Gastrocnemius medialis (tissue), 4 donors: ENCODE measurements at regions not wholly inside any gene's neighbourhood (a gene's known extent, or its start where the extent isn't known, plus 50 kb on each side); places are given as distances from the start of the nearest gene placed in this dataset.
"Not testable (repeated sequence)": the region's sequence is repeated elsewhere in the genome, so short reads cannot be mapped to it uniquely, and the experiment has no call there.

ENCODE experiments used
- ATAC-seq, 2 donors: fragments of 150-250 bp; one replicate each; pipeline ENCODE4 v1.9.1; 2016
- DNase-seq, 2 donors: peaks; one replicate each; pipeline ENCODE4 v3.0.0-alpha.2; 2019
- H3K27ac ChIP-seq, 4 donors: fragments of 200-600 bp; sonication (generic); 1 replicate in 1 of 4; 2 replicates in 3 of 4; pipeline ENCODE4 v1.5.1; 2016 to 2018; ENCODE audit warnings: mild to moderate bottlenecking in 2 of 4, moderate library complexity in 1 of 4
- H3K27me3 ChIP-seq, 3 donors: fragments of 200-600 bp; sonication (generic) in 2 of 3; 1 replicate in 1 of 3; 2 replicates in 2 of 3; pipeline versions ENCODE4 v1.5.1 to v1.6.0; 2016 to 2019; ENCODE audit warnings: mild to moderate bottlenecking in 1 of 3, moderate library complexity in 1 of 3
- H3K36me3 ChIP-seq, 2 donors: fragments of 200-600 bp; sonication (generic) in 1 of 2; one replicate each; pipeline ENCODE4 v1.5.1; 2017 to 2018
- H3K4me1 ChIP-seq, 2 donors: fragments of 200-600 bp; sonication (generic) in 1 of 2; one replicate each; pipeline ENCODE4 v1.5.1; 2016 to 2017; ENCODE audit warnings: mild to moderate bottlenecking in 2 of 2
- H3K4me3 ChIP-seq, 4 donors: fragments of 200-600 bp; sonication (generic) in 3 of 4; 1 replicate in 1 of 4; 2 replicates in 3 of 4; pipeline ENCODE4 v1.5.1; 2016 to 2019; ENCODE audit warnings: mild to moderate bottlenecking in 2 of 4
- H3K9me3 ChIP-seq, 3 donors: fragments of 200-600 bp; sonication (generic) in 2 of 3; 1 replicate in 1 of 3; 2 replicates in 2 of 3; pipeline ENCODE4 v1.5.1; 2016 to 2019
- POLR2A ChIP-seq, 2 donors: fragments of 450-650 bp; IDR thresholded peaks; one replicate each; pipeline ENCODE4 v1.6.1; 2017; ENCODE audit warnings: antibody characterized with exemption in 2 of 2, mild to moderate bottlenecking in 2 of 2, moderate library complexity in 2 of 2
- in situ Hi-C, 4 donors: fragments of 200-750 bp; cut with MboI; loops; one replicate each; pipeline versions ENCODE4 v1.15.0 to v1.8.0; 2017; ENCODE audit warnings: low sequenced_read_pairs in 4 of 4
- intact Hi-C: fragments of 100-400 bp; cut with DNase I; formaldehyde crosslinking; loops from one replicate; pipeline ENCODE4 v1.15.1; 2023; ENCODE audit warnings: low total_unique reads
- TF ChIP-seq, protein P1 (sequence below), 5 experiments: fragments of 450-650 bp in 3 of 5; fragments of 200-600 bp in 2 of 5; sonication (generic) in 2 of 5; IDR thresholded peaks in 4 of 5; conservative IDR thresholded peaks in 1 of 5; 1 replicate in 4 of 5; 2 replicates in 1 of 5; pipeline ENCODE4 v1.5.1; 2016 to 2019; ENCODE audit warnings: antibody characterized with exemption in 5 of 5, mild to moderate bottlenecking in 3 of 5, moderate library complexity in 3 of 5

DNA sequence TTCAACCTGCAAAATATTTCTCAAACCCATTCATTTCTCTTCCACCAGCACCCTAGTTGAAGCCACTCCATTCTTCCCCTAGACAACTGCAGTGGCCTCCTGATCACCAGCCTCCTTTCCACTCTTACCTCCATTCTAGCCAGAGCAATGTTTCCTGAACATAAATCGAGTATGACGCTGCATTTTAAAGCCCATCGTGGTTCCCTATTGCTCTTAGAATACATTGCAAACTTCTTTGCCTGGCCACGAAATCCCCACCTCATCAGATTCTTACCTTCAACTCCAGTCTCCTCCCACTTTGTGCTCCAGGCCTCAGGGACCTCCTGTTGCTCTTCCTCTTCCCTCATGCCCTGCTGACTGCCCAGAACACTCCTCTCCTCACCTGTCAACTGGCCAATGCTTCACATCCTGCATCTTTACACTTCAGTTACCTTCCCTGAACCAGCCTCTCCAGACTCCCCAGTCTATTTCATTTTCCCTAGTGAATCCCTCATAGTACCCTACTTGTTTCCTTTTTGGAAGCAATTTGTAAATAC lies 176.5 kb upstream of the CTAGE1 start:
- in situ Hi-C loops, result no loop called here
- ATAC-seq, result no peak
- intact Hi-C loops, result no loop called here

DNA sequence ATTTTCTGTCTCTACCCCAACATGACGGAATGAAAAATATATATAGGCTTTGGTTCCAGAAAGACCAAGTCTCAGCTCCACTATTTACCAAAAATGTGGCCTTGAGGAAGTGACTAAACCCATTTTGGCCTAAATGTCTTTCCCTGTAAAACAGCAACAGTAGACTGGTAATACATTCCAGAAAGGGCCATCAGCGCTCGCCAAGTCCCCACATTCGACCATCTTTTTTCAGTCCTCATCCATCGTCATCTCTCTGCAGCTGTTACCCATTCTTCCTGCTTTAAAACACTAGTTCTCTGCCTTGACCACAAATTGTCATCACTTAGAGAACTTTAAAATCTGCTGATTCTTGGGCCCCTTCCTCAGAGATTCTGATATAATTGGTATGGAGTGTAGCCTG lies 183.8 kb upstream of the CTAGE1 start:
- TF ChIP-seq POLR2A (IDR thresholded peaks at IDR 0.05), result no peak
- TF ChIP-seq, protein P1, sequence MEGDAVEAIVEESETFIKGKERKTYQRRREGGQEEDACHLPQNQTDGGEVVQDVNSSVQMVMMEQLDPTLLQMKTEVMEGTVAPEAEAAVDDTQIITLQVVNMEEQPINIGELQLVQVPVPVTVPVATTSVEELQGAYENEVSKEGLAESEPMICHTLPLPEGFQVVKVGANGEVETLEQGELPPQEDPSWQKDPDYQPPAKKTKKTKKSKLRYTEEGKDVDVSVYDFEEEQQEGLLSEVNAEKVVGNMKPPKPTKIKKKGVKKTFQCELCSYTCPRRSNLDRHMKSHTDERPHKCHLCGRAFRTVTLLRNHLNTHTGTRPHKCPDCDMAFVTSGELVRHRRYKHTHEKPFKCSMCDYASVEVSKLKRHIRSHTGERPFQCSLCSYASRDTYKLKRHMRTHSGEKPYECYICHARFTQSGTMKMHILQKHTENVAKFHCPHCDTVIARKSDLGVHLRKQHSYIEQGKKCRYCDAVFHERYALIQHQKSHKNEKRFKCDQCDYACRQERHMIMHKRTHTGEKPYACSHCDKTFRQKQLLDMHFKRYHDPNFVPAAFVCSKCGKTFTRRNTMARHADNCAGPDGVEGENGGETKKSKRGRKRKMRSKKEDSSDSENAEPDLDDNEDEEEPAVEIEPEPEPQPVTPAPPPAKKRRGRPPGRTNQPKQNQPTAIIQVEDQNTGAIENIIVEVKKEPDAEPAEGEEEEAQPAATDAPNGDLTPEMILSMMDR (IDR thresholded peaks at IDR 0.05 in 4 of 5, conservative IDR thresholded peaks at IDR 0.05 in 1 of 5), result no peak
- Histone ChIP-seq H3K27ac (no peak overlapping the region), H3K4me3 (no peak overlapping the region), H3K4me1 (peaks cover 0 to 3% of the 10 kb centered on the region in 2 donors), H3K36me3 (no peaks in the 10 kb centered on the region), H3K9me3 (no peaks in the 10 kb centered on the region), H3K27me3 (no peaks in the 10 kb centered on the region)
- intact Hi-C loops, result no loop called here
- DNase-seq, result no peak
- ATAC-seq, result no peak
- in situ Hi-C loops, result no loop called here

More for the DNA sequence above, 176.5 kb upstream of the CTAGE1 start:
- Histone ChIP-seq H3K36me3 (no peaks in the 10 kb centered on the region), H3K9me3 (no peaks in the 10 kb centered on the region), H3K4me1 (no peaks in the 10 kb centered on the region), H3K27ac (no peak overlapping the region), H3K27me3 (no peaks in the 10 kb centered on the region), H3K4me3 (no peak overlapping the region)
- no peak for DNase-seq
- no peak for TF ChIP-seq POLR2A (IDR thresholded peaks at IDR 0.05)
- TF ChIP-seq, protein P1 (IDR thresholded peaks at IDR 0.05 in 4 of 5, conservative IDR thresholded peaks at IDR 0.05 in 1 of 5), result no peak

DNA sequence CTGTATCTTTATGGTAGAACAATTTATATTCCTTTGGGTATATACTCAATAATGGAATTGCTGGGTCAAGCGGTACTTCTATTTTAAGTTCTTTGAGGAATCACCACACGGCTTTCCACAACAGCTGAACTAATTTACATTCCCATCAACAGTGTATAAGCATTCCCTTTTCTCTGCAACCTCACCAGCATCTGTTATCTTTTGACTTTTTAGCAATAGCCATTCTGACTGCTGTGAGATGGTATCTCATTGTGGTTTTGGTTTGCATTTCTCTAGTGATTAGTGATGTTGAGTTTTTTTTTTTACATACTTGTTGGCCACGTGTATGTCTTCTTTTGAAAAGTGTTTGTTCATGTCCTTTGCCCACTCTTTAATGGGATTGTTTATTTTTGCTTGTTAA lies 184.7 kb upstream of the CTAGE1 start:
- H3K9me3 ChIP-seq, DNase-seq, ATAC-seq, in situ Hi-C loops, H3K4me3 ChIP-seq, H3K27me3 ChIP-seq, H3K27ac ChIP-seq, intact Hi-C loops, H3K4me1 ChIP-seq, H3K36me3 ChIP-seq: not testable (repeated sequence)

DNA sequence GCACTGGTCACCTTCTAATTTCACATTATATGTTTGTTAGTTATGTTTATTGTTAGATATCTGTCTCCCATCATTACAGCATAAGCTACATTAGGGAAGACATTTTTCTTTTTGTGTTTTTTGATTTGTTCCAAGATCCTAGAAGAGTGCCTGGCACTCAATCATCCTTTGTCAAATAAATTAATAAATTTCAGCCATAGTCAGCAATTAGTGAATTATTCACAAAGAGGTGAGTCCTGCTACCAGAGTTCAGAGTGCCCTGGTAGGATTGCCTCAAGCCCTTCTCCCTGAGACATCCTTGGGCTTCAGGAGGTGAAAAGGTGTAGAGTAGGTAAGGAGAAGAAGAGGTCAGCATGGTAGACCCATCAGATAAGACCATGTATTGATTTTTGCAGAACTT lies 186.2 kb upstream of the CTAGE1 start:
- DNase-seq, result no peak
- in situ Hi-C loops (no loop called here), intact Hi-C loops (no loop called here)
- H3K9me3 ChIP-seq, result no peaks in the 10 kb centered on the region
- no peak overlapping the region for H3K4me3 ChIP-seq
- TF ChIP-seq, protein P1 (IDR thresholded peaks at IDR 0.05 in 4 of 5, conservative IDR thresholded peaks at IDR 0.05 in 1 of 5), result no peak
- no peak overlapping the region for H3K27ac ChIP-seq
- no peaks in the 10 kb centered on the region for H3K36me3 ChIP-seq
- H3K4me1 ChIP-seq, result peaks cover 0 to 3% of the 10 kb centered on the region in 2 donors
- H3K27me3 ChIP-seq, result no peaks in the 10 kb centered on the region
- no peak for ATAC-seq

DNA sequence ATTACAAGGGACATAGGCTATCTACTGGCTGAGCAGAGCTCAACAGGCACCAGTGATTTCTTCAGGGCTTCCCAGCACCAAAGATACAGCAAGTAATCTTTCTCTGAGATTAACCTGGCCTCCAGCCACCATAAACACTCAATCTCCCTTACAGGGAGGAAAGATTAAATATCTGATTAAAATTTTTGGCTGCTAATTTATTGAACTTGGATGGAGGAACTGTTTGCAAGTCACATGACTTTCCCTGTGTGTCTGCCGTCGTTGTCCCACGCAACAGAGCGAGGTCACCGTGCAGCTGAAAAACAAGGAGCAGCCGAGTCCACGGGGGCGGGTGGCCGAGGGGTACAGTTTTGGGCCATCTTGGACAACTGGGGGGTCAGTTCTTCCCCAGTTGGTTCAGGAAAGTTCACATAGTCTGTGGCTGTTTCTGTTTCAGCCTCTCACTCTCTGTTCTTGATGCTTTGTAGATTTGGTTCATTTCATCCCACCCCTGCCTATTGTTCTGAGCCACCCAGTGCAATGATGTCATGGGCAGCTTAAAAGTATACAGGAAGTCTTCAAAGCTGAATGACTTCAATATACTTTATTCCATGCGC lies 186.8 kb upstream of the CTAGE1 start:
- H3K27ac ChIP-seq, result peak overlapping the region in 1 of 4 donors; percentile 58
- intact Hi-C loops, result no loop called here

More for the DNA sequence above, 186.8 kb upstream of the CTAGE1 start:
- Histone ChIP-seq H3K27me3 (no peaks in the 10 kb centered on the region), H3K9me3 (no peaks in the 10 kb centered on the region), H3K4me1 (peaks cover 0 to 3% of the 10 kb centered on the region in 2 donors), H3K36me3 (no peaks in the 10 kb centered on the region), H3K4me3 (peak overlapping the region in 2 of 4 donors; percentile 6 to 21)
- DNase-seq, result no peak
- TF ChIP-seq POLR2A (IDR thresholded peaks at IDR 0.05), result no peak
- TF ChIP-seq, protein P1 (IDR thresholded peaks at IDR 0.05 in 4 of 5, conservative IDR thresholded peaks at IDR 0.05 in 1 of 5), result no peak
- in situ Hi-C loops, result no loop called here
- peak; percentile 51 to 66 for ATAC-seq
